Right ventricle myocardium inferior (tissue), 1 donor: ENCODE measurements at regions not wholly inside any gene's neighbourhood (a gene's known extent, or its start where the extent isn't known, plus 50 kb on each side); places are given as distances from the start of the nearest gene placed in this dataset.
"Not testable (repeated sequence)": the region's sequence is repeated elsewhere in the genome, so short reads cannot be mapped to it uniquely, and the experiment has no call there.

Source experiments
- ATAC-seq: fragments of 200-7000 bp; cut with Tn5 transposase; one replicate; pipeline ENCODE4 v1.9.1; 2020; ENCODE audit warnings: mild to moderate bottlenecking, moderate library complexity
- DNase-seq: peaks from one replicate; pipeline ENCODE4 v3.0.0; 2021; ENCODE audit errors: missing footprints
- intact Hi-C: fragments of 100-400 bp; cut with DNase I; formaldehyde crosslinking; loops from one replicate; pipeline ENCODE4 v1.11.0; 2022
- donor health status: DM: no; HTN: yes; CAD: no; lungs with severe emphysema.

DNA sequence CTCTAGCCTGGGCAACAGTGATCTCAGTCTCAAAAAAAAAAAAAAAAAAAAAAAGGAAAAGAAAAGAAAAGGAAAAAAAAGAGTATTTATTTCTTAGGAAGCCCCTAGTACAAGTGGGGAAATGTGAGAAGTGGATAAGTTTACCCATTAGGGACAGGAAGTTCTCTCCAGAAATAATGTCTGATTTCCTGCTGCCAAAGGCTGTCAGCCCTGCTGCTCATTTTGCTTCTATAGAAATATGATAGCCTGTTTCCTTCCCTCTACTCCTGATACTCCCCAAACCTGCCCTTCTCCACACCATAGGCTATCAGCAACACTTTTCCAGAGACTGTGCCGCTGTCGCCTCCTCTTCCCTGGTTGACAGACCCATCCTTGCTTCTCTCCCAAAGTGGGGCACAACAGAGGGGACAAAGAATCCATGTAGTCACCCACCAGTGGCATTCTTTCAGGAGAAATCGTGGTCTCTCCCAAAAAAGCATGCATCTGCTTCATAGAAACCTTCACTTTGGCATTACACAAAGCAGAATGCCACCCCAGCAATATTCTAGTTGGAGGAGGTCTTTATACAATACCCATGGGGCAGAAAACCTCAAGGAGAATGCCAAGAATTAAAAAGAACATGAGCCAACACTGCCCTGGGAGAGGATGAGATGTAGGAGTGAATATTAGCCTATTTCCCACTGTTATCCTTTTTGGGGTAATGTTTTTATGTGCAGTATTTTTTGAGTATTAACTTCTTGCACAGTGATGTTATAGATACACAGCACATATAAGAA is 166.3 kb upstream of the NR5A2 start:
- ATAC-seq: no peak
- DNase-seq: no peak
- intact Hi-C loops: no loop called here

DNA sequence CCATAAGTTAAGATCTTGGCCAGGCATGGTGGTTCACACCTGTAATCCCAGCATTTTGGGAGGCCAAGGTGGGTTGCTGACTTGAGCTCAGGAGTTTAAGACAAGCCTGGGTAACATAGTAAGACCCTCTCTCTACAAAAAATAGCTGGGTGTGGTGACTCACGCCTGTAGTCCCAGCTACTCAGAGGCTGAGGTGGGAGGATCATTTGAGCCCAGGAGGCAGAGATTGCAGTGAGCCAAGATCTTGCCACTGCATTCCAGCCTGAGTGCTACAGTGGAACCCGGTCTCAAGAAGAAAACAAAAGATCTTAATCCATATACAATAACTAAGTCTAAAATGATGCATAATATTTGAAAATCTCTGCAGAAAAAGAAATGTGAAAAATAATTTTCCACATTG is 165.5 kb upstream of the NR5A2 start:
- no peak for DNase-seq
- no peak for ATAC-seq
- intact Hi-C loops: no loop called here

DNA sequence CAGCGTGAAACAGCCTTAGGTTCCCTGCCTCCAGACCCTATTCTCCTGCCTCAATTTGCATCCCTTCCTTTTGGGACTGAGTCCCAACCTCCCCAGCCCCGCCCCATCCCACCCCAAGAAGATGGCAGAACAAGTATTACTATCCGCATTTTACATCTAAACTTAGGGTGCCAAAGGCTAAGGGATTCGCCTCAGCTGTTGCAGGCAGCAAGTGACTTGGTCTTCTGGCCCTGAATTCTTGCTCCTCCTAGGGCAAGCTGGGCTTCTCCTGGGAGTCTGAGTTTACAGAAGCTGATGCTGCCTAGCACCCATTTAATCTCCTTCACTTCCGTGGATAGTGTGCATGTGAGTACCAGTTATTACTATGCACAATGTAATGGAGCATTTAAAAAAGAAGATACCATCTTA is 161.3 kb upstream of the NR5A2 start:
- ATAC-seq: no peak
- intact Hi-C loops: no loop called here
- no peak for DNase-seq

DNA sequence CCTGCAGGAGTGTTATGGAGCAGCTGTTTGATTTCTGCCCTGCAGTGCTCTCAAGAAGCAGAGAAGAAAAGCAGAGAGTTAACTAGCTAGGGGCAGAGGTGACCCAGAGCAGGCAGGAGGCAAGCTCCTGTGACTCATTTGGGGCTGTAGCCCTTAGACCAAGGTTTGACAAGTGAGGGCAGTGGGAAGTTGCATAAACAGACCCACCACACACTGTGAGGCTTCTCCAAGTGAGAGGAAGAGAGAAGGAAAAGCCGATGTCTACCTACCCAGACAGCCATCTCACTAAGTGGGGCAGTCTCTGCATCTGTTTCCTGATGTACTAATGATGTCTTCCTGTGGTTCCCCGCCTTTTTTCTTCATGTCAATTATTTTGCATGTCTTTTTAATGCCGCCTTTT is 159.9 kb upstream of the NR5A2 start:
- no peak for DNase-seq
- intact Hi-C loops: no loop called here
- ATAC-seq: no peak

DNA sequence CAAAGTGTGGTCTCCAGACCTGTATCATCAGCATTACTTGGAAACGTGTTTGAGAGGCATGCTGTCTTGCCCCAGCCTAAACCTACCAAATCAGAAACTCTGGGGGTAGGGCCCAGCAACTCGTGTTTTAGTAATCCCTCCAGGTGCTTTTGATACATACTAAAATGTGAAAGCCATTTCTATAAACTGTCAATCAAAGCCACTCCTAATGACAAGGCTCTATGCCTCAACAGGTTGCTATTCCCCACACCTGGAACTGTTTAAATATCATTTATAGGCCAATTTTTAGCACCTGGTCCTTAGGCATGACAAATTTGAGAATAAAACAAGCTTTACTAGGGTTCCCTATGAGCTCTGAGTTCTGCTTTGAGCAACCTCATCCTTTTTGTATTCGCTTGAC is 158.7 kb upstream of the NR5A2 start:
- no peak for DNase-seq
- ATAC-seq: no peak
- intact Hi-C loops: no loop called here

DNA sequence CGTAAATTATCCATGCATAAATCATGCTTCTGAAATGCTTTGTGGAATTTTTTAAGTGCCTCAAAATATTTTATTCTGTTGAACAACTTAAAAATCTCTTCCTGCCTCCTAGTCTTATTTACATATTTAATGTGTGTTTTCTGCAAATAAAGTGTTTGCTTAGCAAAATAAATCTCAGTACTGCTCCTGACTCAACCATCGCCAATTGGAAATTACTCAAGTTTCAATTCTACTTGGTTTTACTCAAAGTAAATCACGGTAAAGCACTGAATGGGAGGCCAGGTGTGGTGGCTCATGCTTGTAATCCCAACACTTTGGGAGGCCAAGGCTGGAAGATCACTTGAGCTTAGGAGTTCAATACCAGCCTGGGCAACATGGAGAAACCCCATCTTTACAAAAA is 152.2 kb upstream of the NR5A2 start:
- DNase-seq (no peak), ATAC-seq (no peak)
- intact Hi-C loops: no loop called here

DNA sequence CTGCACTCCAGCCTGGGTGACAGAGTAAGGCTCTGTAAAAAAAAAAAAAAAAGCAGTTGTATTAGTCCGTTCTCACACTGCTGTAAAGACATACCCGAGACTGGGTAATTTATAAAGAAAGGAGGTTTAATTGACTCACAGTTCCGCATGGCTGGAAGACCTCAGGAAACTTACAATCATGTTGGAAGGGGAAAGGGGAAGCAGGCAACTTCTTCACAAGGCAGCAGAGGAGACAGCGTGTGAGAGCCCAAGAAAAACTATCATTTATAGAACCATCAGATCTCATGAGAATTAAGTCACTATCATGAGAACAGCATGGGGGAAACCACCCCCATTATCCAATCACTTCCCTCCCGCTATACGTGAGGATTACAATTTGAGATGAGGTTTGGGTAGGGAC is 151.7 kb upstream of the NR5A2 start:
- intact Hi-C loops: no loop called here

DNA sequence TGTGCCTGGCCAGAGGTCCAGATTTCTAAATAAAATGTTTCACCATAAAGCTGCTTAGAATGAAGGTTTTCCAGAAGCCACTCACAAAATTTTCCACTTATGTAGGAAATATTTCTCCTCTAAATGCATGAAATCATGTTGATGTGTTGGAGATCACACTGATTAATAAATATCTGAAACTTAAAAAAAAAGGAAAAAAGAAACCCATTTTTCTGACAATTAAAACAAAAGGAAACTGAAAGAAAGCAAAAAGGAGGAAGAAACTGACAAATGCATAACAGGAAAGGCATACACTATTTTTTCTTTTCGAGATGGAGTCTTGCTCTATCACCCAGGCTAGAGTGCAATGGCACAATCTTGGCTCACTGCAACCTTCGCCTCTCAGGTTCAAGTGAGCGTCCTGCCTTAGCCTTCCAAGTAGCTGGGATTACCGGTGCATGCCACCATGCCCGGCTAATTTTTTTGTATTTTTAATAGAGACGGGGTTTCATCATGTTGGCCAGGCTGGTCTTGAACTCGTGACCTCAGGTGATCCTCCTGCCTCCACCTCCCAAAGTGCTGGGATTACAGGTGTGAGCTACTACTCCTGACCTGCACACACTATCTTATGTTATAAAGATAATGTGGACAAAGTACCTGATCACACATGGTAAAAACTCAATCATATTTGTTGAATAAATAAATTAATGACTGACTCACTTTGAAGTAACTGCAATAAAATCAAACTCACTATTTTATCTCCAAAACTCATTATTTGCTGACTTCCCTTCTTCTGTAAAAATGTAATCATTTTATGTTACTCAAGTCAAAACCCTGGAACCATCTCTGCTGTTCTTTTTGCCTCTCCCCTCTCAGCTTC is 149.8 kb upstream of the NR5A2 start:
- ATAC-seq: no peak
- intact Hi-C loops: no loop called here
- no peak for DNase-seq

More for the DNA sequence above, 151.7 kb upstream of the NR5A2 start:
- DNase-seq: no peak
- no peak for ATAC-seq

DNA sequence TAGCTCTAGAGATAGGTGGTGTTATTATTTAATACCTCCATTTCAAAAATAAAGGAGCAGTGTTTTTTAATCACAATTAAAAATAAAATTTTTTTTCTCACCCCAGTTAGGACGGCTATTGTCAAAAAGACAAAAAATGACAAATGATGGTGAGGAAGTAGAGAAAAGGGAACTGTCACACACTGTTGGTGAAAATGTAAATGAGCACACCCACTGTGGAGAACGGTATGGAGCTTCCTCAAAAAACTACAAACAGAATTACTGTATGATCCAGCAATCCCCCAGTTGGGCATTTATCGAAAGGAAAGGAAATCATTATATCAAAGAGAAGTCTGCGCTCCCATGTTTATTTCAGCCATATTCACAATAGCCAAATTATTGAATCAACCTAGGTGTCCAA is 148.7 kb upstream of the NR5A2 start:
- ATAC-seq (no peak), DNase-seq (no peak)
- intact Hi-C loops: no loop called here

DNA sequence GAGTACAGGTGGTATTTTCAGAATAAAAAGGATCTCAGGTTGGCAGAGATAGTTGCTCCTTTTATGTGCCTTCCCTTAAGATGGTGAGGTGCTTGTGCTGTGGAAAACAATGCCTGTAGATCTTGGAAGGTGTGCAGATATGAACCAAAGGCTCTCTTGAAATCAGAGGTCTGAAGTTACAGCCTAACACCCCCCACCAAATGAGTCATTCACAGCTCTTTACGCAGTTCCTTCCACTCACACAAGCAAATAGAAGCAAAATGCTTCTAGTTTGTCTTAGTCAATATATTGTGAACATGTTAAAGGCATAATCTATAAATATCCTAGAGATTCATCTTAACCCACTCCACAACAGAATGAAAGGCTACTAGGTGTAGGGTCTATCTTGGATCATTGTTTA is 128.9 kb upstream of the NR5A2 start:
- no peak for ATAC-seq
- intact Hi-C loops: no loop called here
- DNase-seq: no peak

DNA sequence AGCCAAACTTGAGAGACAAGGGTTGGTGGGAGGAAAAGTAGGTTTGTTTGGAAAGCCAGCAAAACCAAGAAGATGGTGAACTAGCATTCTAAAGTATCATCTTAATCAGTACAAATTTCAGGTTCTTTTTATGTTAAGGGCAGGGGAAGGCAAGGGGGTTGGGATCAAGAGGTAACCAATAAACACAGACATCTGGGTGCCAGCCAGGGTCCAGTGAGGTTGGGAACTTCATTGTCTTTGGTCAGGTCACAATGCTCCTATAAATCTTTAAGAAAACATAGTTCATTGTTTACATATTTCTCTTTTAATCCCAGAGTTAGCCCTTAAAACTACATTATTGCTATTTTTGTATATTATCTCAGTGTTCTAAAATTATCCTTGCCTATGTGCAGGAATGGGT is 126.2 kb upstream of the NR5A2 start:
- no peak for ATAC-seq
- intact Hi-C loops: no loop called here

DNA sequence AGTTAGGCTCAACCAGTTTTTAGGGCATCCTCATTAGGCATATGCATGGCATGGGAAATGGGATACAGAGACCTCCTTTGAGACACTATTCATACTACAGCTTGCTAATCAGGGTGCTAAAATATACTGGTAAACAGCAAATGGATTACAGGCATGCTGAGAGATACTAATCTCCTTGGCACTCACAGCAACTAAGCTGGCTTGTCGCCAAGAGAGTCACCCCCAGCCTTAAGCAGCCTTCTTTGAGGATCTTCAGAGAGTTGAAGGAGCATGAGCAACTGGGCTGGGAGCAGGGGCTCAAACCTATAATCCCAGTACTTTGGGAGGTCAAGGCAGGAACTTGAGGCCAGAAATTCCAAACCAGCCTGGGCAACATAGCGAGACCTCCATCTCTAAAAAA is 120.1 kb upstream of the NR5A2 start:
- intact Hi-C loops: no loop called here
- no peak for DNase-seq
- no peak for ATAC-seq

More for the DNA sequence above, 126.2 kb upstream of the NR5A2 start:
- no peak for DNase-seq

DNA sequence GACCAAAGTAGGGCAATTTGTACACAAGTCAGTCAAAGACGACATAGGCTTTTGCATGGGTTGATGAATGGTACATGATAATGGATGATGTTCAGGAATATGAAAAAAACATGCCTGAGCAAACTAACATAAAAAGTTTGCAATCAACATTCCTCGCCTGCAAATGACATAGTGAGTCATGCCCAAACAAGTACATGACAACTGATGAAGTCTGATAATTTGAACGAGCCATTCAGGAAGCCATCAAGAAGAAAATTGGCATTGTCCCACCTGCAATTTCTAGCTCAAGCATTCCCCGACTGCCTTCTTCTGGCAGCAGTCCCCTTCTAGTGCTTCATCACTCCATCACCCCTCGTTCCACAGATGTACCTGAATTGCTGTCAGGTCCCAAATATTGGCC is 118.4 kb upstream of the NR5A2 start:
- intact Hi-C loops: no loop called here
- no peak for ATAC-seq
- no peak for DNase-seq

DNA sequence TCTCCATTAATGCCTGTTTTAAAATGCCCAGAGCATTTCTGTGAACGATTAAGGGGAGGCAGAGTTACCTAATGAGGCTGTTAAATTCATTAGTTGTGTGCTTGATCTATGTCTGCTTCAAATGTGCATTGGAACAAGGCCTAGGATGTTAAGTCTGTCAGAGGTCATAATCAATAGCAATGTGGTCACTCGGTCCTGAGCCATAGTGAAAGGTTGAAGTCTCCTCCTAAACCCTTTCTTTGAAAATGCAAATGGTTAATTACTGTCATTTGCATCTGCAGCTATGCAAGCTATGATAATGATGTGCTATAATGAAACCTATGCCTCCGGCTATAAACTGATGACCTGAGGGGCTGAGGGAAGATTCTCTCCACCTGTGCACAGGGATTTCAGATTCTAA is 114.2 kb upstream of the NR5A2 start:
- ATAC-seq (no peak), DNase-seq (no peak)
- intact Hi-C loops: no loop called here

DNA sequence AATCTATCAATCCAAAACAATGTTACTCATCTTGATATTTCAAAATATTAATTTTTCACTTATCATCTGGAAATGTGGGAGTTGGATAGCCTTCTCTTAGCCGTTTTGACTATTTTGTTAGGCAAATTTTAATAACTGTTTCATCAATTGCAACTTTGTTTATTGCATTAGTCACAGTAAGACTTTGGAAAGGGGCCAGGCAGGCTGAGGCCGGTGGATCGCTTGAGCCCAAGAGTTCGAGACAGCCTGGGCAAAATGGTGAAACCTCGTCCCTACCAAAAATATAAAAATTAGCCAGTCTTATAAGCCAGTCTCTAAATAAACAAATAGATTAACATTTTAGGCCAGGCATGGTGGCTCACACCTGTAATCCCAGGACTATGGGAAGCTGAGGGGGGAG is 113.0 kb upstream of the NR5A2 start:
- intact Hi-C loops: no loop called here
- ATAC-seq (no peak), DNase-seq (no peak)

DNA sequence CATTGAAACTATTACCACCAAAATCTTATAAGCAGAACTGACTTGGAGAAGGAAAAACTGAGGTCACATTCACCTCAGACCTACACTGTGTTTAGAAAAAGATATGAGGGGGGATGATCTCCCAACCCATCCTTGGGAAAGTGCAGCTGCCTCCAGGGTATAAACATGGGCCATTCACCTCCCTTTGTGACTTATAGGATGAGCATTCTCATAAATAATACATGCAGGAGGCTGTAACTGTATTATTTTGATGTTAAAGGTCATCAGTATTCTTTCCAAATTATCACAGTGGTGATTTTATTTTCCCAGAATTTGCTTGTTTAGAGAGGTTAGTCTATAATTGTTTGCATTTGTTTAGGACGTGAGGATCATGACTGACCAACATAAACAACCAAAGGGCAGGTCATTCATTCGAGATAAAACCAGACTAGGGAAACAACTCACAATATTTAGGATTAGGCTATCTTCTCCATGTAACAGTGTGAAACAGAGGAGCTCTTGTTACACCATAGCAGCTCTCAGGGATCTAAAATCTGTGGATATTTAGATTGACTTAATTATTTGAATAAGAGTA is 109.2 kb upstream of the NR5A2 start:
- intact Hi-C loops: no loop called here
- no peak for ATAC-seq

DNA sequence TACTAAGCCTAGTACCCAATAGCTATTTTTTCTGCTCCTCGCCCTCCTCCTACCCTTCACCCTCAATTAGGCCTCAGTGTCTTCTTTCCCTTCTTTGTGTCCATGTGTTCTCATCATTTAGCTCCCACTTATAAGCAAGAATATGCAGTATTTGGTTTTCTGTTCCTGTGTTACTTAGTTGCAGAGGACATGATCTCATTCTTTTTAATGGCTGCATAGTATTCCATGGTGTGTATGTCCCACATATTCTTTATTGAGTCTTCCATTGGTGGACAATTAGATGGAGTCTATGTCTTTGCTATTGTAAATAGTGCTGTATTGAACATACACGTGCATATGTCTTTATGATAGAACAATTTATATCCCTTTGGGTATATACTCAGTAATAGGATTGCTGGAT is 106.9 kb upstream of the NR5A2 start:
- DNase-seq: no peak
- intact Hi-C loops: no loop called here
- ATAC-seq: no peak

More for the DNA sequence above, 109.2 kb upstream of the NR5A2 start:
- DNase-seq: no peak

DNA sequence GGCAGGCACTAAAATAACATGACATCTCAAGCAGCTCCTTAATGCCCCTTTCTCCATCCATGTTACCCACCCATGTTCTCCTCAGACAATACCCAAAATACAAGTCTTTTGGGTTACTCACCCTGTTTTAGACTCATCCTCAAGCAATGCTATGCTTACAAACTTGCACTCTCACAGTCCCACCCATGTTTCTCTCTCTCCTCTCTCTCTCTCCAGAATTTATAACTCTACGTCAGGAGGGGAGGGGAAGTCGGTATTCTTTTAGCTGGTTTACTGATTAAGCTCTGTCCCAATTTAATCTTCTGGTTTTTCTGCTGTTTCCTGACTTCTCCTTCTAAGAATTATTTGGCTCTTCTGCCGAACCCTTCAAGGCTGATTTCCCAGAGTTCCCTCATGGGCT is 98.0 kb upstream of the NR5A2 start:
- no peak for ATAC-seq
- intact Hi-C loops: no loop called here
- no peak for DNase-seq

DNA sequence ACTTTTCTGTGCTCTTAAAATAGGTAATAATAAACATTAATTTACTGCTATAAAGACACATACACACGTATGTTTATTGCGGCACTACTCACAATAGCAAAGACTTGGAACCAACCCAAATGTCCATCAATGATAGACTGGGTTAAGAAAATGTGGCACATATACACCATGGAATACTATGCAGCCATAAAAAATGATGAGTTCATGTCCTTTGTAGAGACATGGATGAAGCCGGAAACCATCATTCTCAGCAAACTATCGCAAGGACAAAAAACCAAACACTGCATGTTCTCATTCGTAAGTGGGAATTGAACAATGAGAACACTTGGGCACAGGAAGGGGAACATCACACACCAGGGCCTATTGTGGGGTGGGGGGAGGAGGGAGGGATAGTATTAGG is 97.4 kb upstream of the NR5A2 start:
- ATAC-seq, intact Hi-C loops, DNase-seq: not testable (repeated sequence)
